Rectal smooth muscle tissue (tissue), 1 donor: ENCODE measurements at regions not wholly inside any gene's neighbourhood (a gene's known extent, or its start where the extent isn't known, plus 50 kb on each side); places are given as distances from the start of the nearest gene placed in this dataset.

Source experiments
- H3K27ac ChIP-seq: one replicate; pipeline ENCODE4 v1.7.0; 2013; ENCODE audit warnings: low read depth, low read length, inconsistent platforms
- H3K27me3 ChIP-seq: one replicate; pipeline ENCODE4 v1.7.0; 2013; ENCODE audit warnings: low read length; ENCODE audit not compliant: control insufficient read depth, insufficient read depth
- H3K36me3 ChIP-seq: one replicate; pipeline ENCODE4 v1.7.0; 2013; ENCODE audit warnings: low read length; ENCODE audit not compliant: control insufficient read depth, insufficient read depth
- H3K4me1 ChIP-seq: one replicate; pipeline ENCODE4 v1.7.0; 2013; ENCODE audit warnings: low read length; ENCODE audit not compliant: control insufficient read depth, insufficient read depth
- H3K4me3 ChIP-seq: one replicate; pipeline ENCODE4 v1.7.0; 2013; ENCODE audit warnings: low read length
- H3K9ac ChIP-seq: one replicate; pipeline ENCODE4 v1.7.0; 2013; ENCODE audit warnings: low read length

DNA sequence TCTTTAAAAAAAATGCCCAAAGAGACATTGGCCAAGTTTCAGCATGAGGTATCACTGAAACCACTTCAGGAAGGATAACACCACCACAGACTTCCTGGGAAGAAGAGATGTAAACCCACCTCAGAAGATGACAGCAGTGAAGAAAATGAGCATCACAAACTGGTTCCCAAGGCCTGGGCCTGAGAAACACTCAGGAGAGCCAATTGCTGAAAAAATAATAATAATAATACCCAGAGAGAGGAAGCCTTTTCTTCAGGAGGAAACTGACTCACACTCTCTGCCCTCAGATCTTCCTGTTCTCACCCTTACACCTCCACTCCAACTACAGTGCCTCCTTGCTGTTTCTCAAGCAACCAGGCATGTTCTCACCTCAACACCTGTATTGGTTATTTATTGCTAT, 68.1 kb upstream of the MAFB start:
- no peak overlapping the region for H3K4me3 ChIP-seq
- no peaks in the 10 kb centered on the region for H3K27me3 ChIP-seq
- no peak overlapping the region for H3K27ac ChIP-seq
- H3K9ac ChIP-seq, result no peak overlapping the region
- H3K4me1 ChIP-seq, result no peaks in the 10 kb centered on the region
- no peaks in the 10 kb centered on the region for H3K36me3 ChIP-seq

DNA sequence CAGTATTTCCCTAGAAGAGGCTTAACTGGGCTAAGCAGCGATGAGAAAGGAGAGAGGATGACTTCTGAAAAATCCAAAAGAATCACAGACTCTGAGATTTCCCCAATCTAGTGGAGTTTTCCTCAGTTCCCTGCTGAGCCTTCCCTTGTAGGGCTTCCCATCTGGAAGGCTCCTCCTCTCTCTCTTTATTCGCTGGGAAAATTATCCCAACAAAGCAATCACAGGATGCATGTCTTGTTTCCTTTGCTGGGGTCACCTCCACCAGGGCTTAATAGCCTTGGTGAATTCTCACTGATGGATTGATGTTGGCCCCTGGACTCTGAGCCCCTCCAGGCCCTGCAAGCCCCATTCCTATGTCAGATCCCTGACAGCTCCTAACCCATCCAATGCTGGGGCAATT, 69.8 kb upstream of the MAFB start:
- Histone ChIP-seq H3K4me3 (no peak overlapping the region), H3K27ac (no peak overlapping the region), H3K4me1 (no peaks in the 10 kb centered on the region), H3K27me3 (no peaks in the 10 kb centered on the region), H3K9ac (no peak overlapping the region), H3K36me3 (no peaks in the 10 kb centered on the region)

DNA sequence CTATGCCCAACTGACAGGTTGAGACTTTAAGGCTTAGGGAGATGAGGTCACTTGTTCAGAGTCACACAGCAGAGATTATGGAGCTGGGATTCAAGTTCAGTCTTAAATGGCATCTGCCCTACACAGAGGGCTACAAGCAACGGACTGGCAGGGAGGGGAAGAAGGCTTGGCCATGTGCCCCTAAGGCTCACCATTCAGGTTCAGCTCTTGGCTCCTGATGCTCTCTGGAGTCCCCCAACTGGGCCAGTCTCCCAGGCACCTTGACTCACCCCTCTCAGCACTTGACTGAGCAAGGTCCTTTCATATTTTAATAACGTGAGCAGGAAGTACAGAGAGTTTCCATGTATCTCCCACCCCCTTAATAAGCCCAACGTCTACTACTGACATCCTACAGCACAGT, 71.4 kb upstream of the MAFB start:
- no peaks in the 10 kb centered on the region for H3K27me3 ChIP-seq
- H3K36me3 ChIP-seq, result no peaks in the 10 kb centered on the region
- H3K9ac ChIP-seq, result no peak overlapping the region
- H3K4me3 ChIP-seq, result no peak overlapping the region
- H3K4me1 ChIP-seq, result no peaks in the 10 kb centered on the region
- no peak overlapping the region for H3K27ac ChIP-seq

DNA sequence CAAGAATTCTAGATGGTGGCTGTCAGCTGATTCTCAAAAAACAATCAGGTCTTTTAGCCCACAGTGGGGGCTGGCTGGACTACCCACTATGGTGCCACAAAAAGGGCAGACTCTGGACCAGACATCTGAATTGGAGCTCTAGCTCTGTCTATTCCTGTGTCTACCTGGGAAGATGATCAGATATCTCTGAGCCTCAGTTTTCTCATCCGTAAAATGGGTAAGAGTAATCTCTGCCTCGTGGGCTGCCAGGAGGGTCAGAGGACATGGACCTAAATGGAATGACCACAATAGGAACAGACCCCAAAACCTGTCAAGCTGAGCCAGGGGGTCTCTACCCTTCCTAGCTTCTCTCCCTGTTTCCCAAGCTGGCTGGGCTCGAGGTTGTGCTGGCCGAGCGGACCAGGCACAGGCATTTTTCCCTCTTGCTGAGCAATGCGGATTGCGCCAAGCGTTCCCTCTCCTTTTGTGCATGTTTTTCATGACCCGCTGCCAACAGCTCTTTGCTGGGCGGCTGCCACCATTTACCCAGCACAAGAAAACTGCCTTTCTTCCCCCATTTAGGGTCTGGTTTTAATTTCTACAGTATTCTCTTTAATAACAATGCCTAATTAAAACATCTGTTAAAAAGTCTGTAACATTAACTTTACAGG, 74.7 kb upstream of the MAFB start:
- H3K27ac ChIP-seq, result no peak overlapping the region
- H3K4me3 ChIP-seq, result no peak overlapping the region
- H3K36me3 ChIP-seq, result no peaks in the 10 kb centered on the region
- no peaks in the 10 kb centered on the region for H3K4me1 ChIP-seq
- H3K27me3 ChIP-seq, result no peaks in the 10 kb centered on the region
- no peak overlapping the region for H3K9ac ChIP-seq

DNA sequence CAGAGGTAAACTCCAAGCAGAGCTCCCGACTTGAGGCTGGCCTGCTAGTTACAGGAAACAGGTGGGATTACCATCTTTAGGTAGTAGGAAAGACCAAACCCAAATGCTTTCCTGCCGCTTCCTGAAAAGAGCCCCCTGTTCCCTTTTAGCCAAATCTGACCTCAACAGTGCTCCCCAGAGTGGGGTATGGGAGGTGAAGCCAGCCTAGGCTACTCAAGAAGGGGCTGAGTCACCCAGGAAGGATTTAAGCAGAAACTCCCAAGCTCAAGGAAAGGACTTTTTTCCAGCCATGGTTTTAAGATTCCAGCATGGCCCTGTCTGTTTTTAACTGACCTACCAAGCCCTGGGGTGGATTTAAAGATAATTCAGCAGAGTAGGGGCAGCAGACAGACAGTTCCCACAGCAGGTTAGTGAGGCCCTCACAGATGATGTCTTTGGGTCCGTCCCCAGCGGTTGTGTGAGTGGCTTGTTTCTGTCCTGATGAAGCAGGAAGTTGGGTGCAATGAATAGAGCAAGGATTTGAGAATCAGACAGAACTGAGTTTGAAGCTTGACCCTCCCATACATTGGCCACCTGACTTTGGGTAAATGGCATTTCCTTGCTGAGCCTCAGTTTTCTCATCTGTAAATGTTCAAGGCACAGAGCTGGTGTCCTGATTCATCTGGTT, 76.9 kb upstream of the MAFB start:
- Histone ChIP-seq H3K4me1 (no peaks in the 10 kb centered on the region), H3K27ac (no peak overlapping the region), H3K9ac (no peak overlapping the region), H3K4me3 (no peak overlapping the region), H3K27me3 (no peaks in the 10 kb centered on the region), H3K36me3 (no peaks in the 10 kb centered on the region)

DNA sequence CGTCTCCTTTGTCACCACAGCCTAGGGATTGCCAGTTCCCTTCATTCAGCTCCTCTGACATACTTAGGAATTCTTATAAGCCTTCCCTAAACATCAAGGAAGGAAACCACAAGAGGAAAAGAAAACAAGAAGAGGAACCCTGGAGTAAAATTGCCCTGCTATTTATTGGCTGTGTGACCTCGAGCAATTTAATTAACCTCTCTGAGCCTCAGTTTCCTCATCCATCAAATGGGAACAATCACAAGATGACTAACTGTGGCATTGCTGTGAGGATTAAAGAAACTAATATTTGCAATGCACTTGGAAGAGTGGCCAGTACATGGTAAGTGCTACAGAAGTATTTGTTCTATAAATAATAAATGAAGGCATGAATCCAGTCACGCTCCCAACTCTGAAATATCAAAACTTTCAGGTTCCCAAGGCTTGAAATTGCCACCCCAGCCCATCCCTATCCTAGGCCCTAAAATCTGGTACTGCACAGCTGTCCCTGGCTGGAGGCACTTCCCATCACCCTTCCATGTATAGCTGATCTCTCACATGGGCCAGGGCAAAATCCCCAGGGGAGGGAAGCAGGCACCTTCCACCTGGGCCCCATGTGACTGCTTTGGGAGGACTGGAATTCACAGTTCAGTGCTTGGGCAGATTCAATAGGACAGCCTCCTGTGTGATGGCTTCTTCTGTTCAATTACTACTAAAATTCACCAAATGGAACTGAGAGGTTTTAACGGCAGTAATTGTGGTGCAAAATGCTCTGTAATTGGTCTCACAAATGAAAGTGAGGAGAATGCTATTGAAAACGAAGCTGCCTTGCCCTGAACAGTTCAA, 78.0 kb upstream of the MAFB start:
- Histone ChIP-seq H3K36me3 (no peaks in the 10 kb centered on the region), H3K4me3 (no peak overlapping the region), H3K27ac (no peak overlapping the region), H3K4me1 (no peaks in the 10 kb centered on the region), H3K27me3 (no peaks in the 10 kb centered on the region), H3K9ac (no peak overlapping the region)

DNA sequence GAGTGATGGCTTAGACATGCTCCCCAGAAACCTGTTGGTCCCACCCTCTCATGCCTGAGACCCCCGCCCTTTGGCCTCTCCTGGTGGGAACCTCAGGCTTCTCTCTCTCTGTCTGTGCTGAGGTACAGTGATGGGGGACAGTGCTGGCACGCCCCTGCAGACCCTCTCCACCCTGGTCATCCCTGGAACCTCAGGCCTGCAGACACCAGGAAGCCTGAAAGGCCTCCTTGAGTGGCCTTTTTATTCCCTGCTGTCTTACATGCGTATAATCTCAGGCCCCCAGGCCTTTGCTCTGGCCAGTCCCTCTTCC, 78.5 kb upstream of the MAFB start:
- no peaks in the 10 kb centered on the region for H3K4me1 ChIP-seq
- H3K27ac ChIP-seq, result no peak overlapping the region
- no peak overlapping the region for H3K4me3 ChIP-seq
- H3K27me3 ChIP-seq, result no peaks in the 10 kb centered on the region
- H3K36me3 ChIP-seq, result no peaks in the 10 kb centered on the region
- no peak overlapping the region for H3K9ac ChIP-seq

DNA sequence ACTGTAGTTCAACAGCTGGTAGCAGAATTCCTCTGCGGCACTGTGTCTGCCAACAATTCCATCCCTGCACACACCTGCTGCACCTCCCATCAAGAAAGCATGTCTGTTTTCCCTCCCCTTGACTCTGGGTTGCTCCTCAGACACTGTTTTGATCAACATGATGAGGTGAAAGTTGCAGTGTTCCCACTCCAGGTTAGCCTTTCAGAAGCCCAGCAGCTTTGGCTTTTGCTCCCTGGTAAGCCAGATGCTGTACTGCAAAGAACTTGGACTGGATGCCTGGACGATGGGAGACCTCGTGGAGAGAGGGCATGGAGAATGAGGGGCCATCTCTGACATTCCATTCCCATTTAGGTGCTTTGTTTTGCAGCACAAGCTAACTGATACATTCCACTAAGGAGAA, 79.1 kb upstream of the MAFB start:
- H3K9ac ChIP-seq, result no peak overlapping the region
- no peaks in the 10 kb centered on the region for H3K27me3 ChIP-seq
- H3K4me1 ChIP-seq, result no peaks in the 10 kb centered on the region
- no peaks in the 10 kb centered on the region for H3K36me3 ChIP-seq
- no peak overlapping the region for H3K4me3 ChIP-seq
- H3K27ac ChIP-seq, result no peak overlapping the region

DNA sequence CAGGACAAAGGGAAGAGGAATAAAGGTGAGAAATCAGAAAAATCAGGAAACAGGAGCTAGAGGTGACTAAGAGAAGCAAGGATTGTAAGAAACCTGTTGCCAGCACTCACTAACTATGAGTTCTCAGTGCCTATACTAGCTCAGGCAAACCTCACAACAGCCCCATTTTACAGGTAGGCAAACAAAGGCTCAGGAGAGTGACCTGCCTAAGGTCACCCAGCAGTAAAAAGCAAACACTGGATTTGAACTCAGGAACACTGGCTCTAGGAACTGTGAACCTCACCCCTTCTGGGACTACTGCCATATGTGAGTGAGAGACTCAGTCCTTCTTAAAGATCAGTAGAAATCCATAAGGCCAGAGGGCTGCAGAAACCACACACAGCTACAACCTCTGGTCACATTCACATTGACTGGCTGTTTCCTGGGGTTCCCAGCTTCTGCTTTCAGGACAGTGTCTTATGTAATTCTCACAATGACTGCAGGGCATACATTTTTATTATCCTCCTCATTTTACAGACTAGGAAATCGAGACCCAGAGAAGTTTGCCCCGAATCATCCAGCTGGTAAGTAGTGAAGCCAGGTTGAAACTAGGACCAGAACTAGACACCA, 80.7 kb upstream of the MAFB start:
- no peaks in the 10 kb centered on the region for H3K27me3 ChIP-seq
- H3K4me3 ChIP-seq, result no peak overlapping the region
- no peaks in the 10 kb centered on the region for H3K4me1 ChIP-seq
- no peak overlapping the region for H3K27ac ChIP-seq
- no peak overlapping the region for H3K9ac ChIP-seq
- no peaks in the 10 kb centered on the region for H3K36me3 ChIP-seq

DNA sequence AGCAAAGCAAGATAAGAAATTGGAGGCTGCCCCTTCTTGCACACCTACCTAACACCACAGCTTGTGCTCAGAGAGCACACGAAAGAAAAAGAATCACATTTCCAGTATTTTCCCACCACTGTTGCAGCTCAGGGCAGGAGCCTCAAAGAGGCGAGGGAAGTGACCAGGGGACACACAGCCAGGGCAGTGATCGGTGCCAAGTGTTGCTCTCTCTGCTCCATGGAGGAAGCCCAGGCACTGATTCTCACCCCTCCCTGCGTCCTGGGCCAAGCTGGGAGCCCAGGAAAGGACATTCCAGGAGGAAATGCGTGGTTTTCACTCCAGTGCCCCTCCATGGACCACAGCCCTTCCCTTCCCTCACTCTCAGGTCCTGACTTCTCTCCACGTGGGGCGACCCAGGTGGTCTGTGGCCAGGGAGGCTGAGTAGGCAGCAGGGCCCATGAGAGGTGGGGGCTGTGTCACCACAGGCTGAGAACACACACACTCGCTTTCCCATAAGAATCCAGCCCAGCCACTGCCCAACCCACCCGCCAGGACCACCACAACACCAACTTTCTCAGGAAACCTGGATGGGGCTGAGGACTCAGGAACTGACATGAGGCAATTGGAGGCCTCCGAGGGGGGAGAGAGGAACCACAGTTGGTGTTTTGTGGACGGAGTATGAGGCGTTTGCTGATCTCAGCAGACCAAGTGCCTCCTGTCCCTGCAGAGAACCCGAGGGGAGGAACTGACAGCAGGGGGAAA, 81.7 kb upstream of the MAFB start:
- H3K9ac ChIP-seq, result no peak overlapping the region
- H3K36me3 ChIP-seq, result no peaks in the 10 kb centered on the region
- no peaks in the 10 kb centered on the region for H3K4me1 ChIP-seq
- no peaks in the 10 kb centered on the region for H3K27me3 ChIP-seq
- H3K4me3 ChIP-seq, result no peak overlapping the region
- no peak overlapping the region for H3K27ac ChIP-seq

DNA sequence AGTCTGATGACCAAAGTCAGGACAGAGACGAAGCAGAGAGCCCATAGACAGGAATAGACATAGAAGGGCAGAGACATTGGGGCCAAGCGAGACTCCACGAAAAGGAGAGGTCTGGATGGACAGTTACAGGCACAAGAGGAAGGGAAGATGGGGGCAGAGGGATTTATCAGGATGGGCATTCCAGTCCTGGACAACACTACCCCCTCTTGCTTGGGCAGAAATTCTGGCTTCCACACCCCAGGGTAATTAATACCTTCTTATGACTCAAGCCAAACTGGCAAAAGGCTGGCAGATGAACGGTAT, 82.2 kb upstream of the MAFB start:
- H3K4me3 ChIP-seq, result no peak overlapping the region
- H3K9ac ChIP-seq, result no peak overlapping the region
- H3K27ac ChIP-seq, result no peak overlapping the region
- H3K4me1 ChIP-seq, result no peaks in the 10 kb centered on the region
- H3K36me3 ChIP-seq, result no peaks in the 10 kb centered on the region
- H3K27me3 ChIP-seq, result no peaks in the 10 kb centered on the region

DNA sequence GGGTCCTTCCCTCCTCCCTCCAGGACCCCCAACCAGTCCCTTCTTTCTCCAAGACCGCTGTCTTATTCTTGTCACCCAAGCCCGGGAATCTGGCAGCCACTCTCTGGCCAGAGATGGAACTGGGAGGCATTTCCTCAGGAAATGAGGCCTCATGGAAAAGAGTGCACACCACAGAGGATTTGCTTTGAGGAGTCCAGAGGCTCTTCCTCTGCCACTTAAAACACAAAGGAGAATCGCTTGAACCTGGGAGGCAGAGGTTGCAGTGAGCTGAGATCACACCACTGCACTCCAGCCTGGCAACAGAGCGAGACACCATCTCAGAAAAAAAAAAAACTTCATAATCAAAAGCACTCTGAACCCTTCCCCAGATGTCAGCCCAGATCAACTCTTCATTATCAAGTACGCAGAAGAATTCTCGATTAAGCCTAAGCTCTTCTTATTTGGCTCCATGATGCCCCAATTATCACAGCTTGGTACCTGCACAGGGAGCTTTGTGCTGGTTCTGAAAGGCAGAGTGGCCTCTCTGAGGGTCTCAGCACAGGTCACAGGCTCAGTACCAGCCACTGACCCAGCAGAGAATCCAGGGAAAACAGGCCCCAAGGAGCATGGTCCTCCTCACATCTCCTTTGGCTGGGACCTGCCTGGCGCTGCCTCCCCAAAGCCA, 82.9 kb upstream of the MAFB start:
- no peak overlapping the region for H3K9ac ChIP-seq

More for the DNA sequence above, 82.9 kb upstream of the MAFB start:
- no peak overlapping the region for H3K27ac ChIP-seq
- no peaks in the 10 kb centered on the region for H3K4me1 ChIP-seq
- H3K4me3 ChIP-seq, result no peak overlapping the region
- H3K36me3 ChIP-seq, result no peaks in the 10 kb centered on the region
- H3K27me3 ChIP-seq, result no peaks in the 10 kb centered on the region
